ENCODE measurements at regions not wholly inside any gene's neighbourhood (a gene's known extent, or its start where the extent isn't known, plus 50 kb on each side); places are given as distances from the start of the nearest gene placed in this dataset.

DNA sequence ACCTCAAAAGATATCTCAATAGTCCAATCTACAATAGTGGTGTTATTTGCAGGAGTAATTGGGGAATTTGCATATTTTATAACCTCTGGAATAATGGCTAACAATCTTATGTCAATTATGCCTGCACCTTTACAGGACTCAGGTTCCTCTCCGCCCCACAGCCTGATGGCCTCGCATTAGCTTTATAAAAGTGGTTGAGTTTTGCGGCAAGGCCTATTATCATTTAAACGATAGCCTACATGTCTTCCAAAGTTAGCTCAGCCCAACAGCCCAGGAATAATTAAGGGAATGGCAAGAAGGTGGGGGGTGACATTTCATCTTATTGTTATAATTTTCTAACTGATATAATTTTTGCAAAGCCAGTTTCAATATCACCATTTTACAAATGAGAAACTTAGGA is 97.3 kb downstream of the RTP4 start:
- no peak for FAIRE-seq

DNA sequence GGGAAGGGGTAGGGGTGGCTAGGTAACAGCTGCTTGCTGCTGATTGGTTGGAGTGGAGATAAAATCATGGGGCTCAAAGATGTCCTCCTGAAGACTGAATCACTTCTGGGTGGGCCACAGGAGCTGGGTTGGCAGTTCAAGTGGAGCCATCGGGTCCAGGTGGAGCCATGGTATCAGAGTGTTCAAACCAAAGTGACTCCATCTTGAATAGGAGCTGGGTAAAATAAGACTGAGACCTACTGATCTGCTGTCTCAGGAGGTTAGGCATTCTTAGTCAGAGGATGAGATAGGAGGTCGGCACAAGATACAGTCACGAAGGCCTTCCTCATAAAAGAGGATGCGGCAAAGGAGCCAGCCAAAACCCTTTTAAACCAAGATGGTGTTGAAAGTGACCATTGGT is 96.5 kb downstream of the RTP4 start:
- no peak for FAIRE-seq

DNA sequence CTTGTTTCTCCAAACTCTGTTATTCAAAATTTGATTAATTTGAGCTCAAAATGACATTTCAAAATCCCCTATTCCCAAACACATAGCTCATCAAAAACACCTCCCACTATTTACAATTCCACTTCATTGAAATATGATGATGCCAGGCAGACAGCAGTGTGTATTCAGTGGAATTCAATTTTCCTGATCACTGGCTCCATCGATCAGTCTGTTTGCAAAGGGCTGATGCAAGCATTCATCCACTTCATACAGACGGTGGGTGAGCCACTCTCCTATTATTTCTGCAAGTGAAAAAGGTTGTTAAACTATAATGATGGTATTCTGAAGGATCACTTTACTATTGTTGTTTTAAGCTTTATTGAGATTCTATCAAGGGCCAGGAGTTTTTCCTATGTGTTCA is 90.7 kb downstream of the RTP4 start:
- FAIRE-seq = no peak

GRCh38 chr3:187458383-187458782 is 90.2 kb downstream of the RTP4 start:
- no peak for FAIRE-seq

GRCh38 chr3:187456250-187456649 is 88.1 kb downstream of the RTP4 start:
- FAIRE-seq = no peak

DNA sequence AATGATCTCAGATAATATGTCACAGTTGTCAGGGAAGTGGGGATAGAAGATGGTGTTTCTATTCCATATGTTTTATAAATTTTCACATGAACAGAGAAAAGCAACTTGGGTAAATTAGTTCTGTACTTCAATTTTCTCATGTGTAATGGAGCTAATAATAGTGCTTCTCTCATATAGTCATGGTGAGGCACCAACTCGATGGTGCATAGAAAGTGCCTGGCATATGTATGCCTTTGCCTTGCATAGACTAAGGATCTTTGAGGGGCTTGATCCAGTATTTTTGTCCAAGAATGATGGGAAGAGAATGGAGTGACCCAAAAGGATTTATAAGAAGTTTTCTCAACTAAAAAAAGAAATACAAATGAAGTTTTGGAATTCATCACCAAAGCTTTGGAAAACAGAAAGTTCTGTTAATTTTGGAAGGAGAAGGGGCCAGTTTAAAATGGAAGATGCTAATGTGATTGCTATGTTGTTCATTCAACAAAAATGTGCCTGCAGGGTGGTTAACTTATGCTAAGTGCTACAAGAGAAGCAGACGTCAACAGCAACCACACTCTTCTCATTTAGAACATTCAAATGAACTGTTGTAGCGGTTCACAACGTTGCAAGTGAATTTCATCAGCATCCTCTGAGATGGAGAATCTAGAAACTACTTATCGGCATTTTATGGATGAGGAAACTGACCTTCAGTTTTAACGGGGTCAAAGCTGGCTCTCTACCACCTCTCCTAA is 86.1 kb downstream of the RTP4 start:
- no peak for FAIRE-seq

- FAIRE-seq = no peak
Measured at GRCh38 chr3:187450431-187451190, 82.4 kb downstream of the RTP4 start.

GRCh38 chr3:187448674-187449073 is 80.5 kb downstream of the RTP4 start:
- FAIRE-seq = no peak

DNA sequence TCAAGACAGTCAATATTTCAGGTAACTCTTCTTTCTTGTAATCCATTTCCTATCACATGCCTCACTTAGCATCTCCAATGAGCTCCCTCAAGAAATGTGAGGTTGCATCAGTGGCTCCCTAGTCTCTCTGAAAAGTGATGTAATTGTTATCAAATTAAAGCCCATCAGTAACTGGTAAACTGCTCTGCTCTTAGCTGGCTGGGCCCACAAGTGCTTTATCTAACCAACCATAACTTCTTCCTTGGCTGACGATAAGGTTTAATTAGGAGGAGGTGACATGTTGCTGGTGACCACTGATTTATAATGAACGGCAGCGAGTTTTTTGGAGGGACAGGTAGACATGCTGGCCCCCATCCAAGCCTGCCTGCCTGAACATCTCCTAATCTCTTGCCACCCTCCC is 79.6 kb downstream of the RTP4 start:
- no peak for FAIRE-seq

GRCh38 chr3:187445356-187445755 is 77.2 kb downstream of the RTP4 start:
- FAIRE-seq = no peak

DNA sequence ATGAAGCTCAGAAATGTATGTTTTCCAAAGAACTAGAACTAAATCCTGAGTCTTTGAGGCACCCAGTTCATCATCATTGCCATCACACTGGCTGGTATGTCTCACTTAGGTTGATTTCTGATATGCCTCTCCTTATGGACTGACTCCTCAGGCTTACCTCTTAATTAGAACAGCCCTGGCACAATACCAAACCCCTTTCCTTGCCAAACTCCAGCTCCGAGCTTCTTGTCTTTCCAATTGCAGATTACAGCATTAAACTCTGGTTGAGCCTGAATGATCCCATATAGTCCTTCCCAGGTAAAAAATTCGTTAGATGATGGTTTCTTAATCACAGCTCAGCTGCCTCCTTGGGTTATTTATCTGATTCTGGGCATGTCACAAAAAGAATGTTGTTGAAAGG is 66.3 kb downstream of the RTP4 start:
- FAIRE-seq = no peak

- FAIRE-seq = no peak
Measured at GRCh38 chr3:187430576-187430975, 62.4 kb downstream of the RTP4 start.

Data from A204.1 (cell line).